Motor neuron (in vitro differentiated cells): ENCODE measurements at regions not wholly inside any gene's neighbourhood (a gene's known extent, or its start where the extent isn't known, plus 50 kb on each side); places are given as distances from the start of the nearest gene placed in this dataset.
"Not testable (repeated sequence)": the region's sequence is repeated elsewhere in the genome, so short reads cannot be mapped to it uniquely, and the experiment has no call there.

Source experiments
- ATAC-seq, 8 experiments: fragments of 200-7000 bp; cut with Tn5 transposase; replicated peaks in 6 of 8; 2 replicates each; pipeline ENCODE4 v1.8.0; 2021; ENCODE audit warnings: mild to moderate bottlenecking in 8 of 8, moderate library complexity in 8 of 8
- H3K27ac ChIP-seq, 2 donors: fragments of 250-450 bp; sonication (Bioruptor Pico); 2 replicates each; pipeline ENCODE4 v1.9.0; 2021; ENCODE audit warnings: antibody characterized with exemption in 2 of 2, mild to moderate bottlenecking in 2 of 2, moderate library complexity in 1 of 2
- H3K4me1 ChIP-seq, 2 donors: fragments of 250-450 bp; sonication (Bioruptor Pico); replicated peaks in 1 of 2; 2 replicates each; pipeline ENCODE4 v1.6.1; 2021; ENCODE audit warnings: antibody characterized with exemption in 2 of 2, mild to moderate bottlenecking in 2 of 2, moderate library complexity in 1 of 2
- H3K4me3 ChIP-seq, 5 donors: fragments of 250-450 bp; sonication (Bioruptor Pico); 2 replicates each; pipeline ENCODE4 v1.9.0; 2021; ENCODE audit warnings: antibody characterized with exemption in 5 of 5, mild to moderate bottlenecking in 5 of 5, moderate library complexity in 4 of 5
- WGBS, 10 experiments: fragments of 450-650 bp; shearing (Covaris generic); methylation state at CpG; one replicate each; pipeline ENCODE4 v1.0.0; 2022; 5-methylcytosine and 5-hydroxymethylcytosine counted together
- in situ Hi-C, 9 experiments: fragments of 400-800 bp; cut with MboI; loops; one replicate each; pipeline ENCODE4 v1.15.0; 2021; ENCODE audit warnings: low sequenced_read_pairs in 9 of 9, low pct_unique_long_range_greater_than_20kb in 2 of 9; ENCODE audit not compliant: unreplicated experiment in 9 of 9

DNA sequence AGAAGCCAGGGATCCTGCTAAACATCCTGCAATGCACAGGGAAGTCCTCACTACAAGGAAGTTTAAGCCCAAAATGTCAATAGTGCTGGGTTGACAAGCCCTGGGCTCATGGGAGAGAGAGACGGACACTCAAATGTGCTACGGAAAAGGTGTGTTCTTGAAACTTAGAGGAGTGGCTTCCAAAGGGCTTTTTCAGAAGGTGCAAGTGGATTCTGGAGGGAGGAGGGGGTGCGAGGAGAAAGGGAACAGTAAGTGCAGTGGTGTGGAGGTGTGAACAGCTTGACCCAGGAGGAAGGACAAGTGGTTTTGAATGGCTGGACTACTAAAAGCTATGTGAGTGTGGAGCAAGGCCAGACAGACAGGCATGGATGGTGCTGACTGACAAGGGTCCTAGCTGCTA is 50.4 kb upstream of the CECR2 start:
- H3K4me3 ChIP-seq, result no peak overlapping the region
- H3K27ac ChIP-seq, result no peak overlapping the region
- in situ Hi-C loops, result loop anchor here in 1 of 9 experiments (25.0 kb wide), 1 partner anchor 93 kb away; no protein-coding TSS in a partner anchor
- peaks cover 19 to 27% of the 10 kb centered on the region in 2 donors for H3K4me1 ChIP-seq
- no peak for ATAC-seq
- 0 to 100% (median 80%) methylated on average over 1 to 3 of the region's 3 CpGs; no CpG with 5 or more reads in 3 of the 10 experiments for WGBS, 10 experiments

DNA sequence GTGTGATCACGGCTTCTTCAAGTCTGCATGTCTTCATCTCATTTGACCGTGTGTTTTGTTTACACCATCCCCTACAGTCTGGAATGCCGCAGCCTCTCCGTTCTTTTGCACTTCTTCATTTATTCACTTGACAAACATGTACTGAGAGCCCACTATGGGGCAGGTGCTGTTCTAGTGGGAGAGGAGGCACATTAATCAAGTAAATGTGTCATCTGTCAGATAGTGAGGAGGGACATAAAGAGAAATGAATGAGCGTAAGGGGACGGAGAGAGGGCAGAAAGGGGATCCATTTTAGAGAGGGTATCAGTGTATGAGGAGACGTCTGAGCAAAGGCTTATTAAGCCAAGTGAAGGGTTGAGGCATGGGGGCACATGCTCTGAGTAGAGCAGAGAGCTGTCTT is 54.0 kb upstream of the CECR2 start:
- 0 to 88% (median 67%) methylated on average over 1 to 7 of the region's 7 CpGs; no CpG with 5 or more reads in 2 of the 10 experiments for WGBS, 10 experiments
- Histone ChIP-seq H3K4me1 (peaks cover 16 to 24% of the 10 kb centered on the region in 2 donors), H3K27ac (no peak overlapping the region), H3K4me3 (no peak overlapping the region)
- peak in 2 of 8 experiments; percentile 22 to 24 for ATAC-seq
- in situ Hi-C loops, result loop anchor here in 1 of 9 experiments (25.0 kb wide), 1 partner anchor 97 kb away; no protein-coding TSS in a partner anchor

DNA sequence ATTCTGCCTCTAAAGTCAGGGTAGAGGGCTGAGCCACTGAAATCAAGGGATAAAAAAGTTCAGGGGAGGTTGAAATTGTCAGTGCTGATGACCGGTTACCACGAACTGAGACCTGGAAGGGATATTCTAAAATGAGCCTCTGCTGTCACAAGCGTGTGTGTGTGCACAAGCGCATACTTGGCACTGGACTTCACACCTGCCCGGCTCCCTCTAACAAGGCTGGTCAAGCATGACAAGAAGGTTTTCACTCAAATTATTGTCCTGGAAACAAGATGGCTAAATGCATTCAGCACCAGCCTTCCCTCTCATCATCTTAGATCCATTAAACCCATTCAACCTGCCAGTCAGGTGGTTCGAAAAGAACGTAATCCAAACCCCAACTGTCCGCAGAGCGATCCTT is 54.8 kb upstream of the CECR2 start:
- Histone ChIP-seq H3K4me3 (no peak overlapping the region), H3K4me1 (peaks cover 9 to 16% of the 10 kb centered on the region in 2 donors), H3K27ac (no peak overlapping the region)
- 32 to 100% (median 75%) methylated on average over 1 to 9 of the region's 9 CpGs for WGBS, 10 experiments
- ATAC-seq, result no peak
- in situ Hi-C loops, result loop anchor here in 1 of 9 experiments (25.0 kb wide), 1 partner anchor 98 kb away; no protein-coding TSS in a partner anchor

DNA sequence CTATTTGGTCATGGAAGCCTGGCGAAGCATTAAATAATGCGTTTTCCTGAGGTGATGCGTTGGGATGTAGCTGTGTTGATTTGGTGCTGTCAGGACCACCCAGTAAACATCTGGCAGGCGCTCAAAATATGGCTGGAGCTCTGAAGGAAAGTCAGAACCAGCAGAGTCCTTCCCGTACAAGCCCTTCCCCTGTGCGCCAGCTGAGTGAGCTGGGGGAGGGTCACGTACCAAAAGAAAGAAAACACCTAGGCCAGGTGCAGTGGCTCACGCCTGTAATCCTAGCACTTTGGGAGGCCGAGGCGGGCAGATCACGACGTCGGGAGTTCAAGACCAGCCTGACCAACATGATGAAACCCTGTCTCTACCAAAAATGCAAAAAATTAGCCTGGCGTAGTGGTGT is 55.6 kb upstream of the CECR2 start:
- Histone ChIP-seq H3K27ac (no peak overlapping the region), H3K4me3 (no peak overlapping the region), H3K4me1 (peaks cover 3 to 7% of the 10 kb centered on the region in 2 donors)
- ATAC-seq, result no peak
- in situ Hi-C loops, result loop anchor here in 1 of 9 experiments (25.0 kb wide), 1 partner anchor 99 kb away; no protein-coding TSS in a partner anchor
- 5 to 100% (median 88%) methylated on average over 1 to 10 of the region's 14 CpGs; no CpG with 5 or more reads in 1 of the 10 experiments for WGBS, 10 experiments

DNA sequence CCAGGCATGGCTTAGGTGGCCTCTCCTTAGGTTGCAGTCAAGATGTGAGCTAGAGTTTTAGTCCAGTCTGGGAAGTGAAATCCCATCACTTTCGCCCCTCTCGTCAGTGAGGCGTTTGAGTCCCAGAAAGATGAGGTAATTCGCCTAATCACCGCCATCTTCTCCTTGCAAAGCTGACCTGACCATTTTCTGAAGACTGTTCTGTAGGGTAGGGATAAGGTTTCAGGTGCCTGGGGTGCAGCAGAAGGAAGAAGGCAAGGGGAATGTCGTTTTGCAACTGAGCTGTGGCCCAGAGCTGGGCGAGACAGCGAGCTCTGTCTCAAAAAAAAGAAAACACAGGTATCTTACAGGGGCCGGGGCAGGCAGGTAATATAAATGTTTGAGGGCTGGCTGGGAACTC is 61.7 kb upstream of the CECR2 start:
- Histone ChIP-seq H3K27ac (no peak overlapping the region), H3K4me1 (no peaks in the 10 kb centered on the region), H3K4me3 (no peak overlapping the region)
- in situ Hi-C loops, result loop anchor here in 1 of 9 experiments (25.0 kb wide), 1 partner anchor 105 kb away; no protein-coding TSS in a partner anchor
- 20 to 84% (median 60%) methylated on average over 1 to 9 of the region's 9 CpGs; no CpG with 5 or more reads in 1 of the 10 experiments for WGBS, 10 experiments
- no peak for ATAC-seq

DNA sequence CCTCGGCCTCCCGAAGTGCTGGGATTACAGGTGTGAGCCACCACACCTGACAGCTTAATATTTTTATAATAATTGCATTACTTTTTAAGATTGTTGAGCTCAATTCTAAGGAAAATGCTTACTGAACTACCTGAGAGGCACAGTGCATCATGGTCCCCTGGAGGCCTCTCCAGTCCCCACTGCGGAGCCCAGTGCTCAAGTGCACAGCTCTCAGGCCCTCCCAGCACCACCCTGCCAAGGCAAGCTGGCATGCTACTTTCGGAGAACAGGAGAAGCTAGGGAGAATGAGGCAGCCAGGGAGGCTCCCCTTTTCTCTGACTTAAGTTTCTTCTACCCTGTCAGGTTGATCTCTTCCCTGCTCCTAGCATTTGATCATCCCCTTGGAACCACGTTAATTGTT is 64.2 kb upstream of the CECR2 start:
- WGBS, 10 experiments, result 20 to 100% (median 75%) methylated on average over 1 to 3 of the region's 5 CpGs; no CpG with 5 or more reads in 1 of the 10 experiments
- no peaks in the 10 kb centered on the region for H3K4me1 ChIP-seq
- H3K4me3 ChIP-seq, result no peak overlapping the region
- no peak for ATAC-seq
- no peak overlapping the region for H3K27ac ChIP-seq
- in situ Hi-C loops, result loop anchor here in 1 of 9 experiments (25.0 kb wide), 1 partner anchor 107 kb away; no protein-coding TSS in a partner anchor

DNA sequence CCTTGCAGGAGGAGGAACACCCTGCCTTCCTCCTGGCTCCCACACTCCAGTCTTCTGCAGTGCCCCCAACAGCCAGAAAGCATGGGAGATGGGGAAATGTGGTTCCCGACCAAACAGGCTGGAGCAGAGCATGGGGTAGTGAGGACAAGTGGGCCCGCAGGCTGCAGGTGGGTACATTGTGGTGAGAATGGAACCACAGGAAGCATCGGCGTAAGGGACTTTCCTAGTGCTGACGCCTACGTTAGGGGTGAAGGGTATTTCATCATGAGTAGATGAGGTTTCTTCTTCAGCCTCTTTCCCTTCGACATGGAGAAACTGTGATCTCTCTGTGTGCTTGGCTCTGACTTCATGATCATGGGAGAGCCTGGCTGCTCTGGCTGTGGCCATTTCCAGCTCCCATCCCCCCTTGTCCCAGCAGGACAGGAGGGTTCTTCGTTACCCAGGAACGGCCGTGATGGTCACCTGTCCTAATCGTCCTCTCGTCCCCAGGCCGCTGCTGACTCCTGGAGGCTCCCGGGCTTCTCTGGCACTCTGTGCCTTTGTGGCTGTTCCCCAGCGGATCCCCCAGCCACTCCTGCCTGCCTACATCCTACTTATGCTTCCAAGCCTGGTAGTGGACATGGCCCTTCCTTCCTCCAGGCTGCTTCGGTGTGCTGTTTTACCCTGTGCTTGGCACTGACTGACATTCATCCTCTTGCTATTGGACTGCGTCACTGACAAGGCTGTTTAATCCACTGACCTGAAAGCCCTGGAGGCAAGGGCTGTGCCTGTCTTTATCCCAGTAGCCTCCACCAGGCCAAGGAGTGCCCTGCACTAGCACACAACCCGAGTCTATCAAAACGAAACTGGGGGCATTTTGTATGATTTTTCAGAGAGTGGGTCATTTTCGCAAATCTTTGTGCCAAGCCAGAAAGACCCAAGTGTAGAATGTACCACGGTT is 65.2 kb upstream of the CECR2 start:
- WGBS, 10 experiments, result 10 to 91% (median 54%) methylated on average over 1 to 19 of the region's 21 CpGs; no CpG with 5 or more reads in 2 of the 10 experiments
- no peak overlapping the region for H3K27ac ChIP-seq
- in situ Hi-C loops, result loop anchor here in 1 of 9 experiments (25.0 kb wide), 1 partner anchor 108 kb away; no protein-coding TSS in a partner anchor
- no peaks in the 10 kb centered on the region for H3K4me1 ChIP-seq
- ATAC-seq, result peak in 1 of 8 experiments; percentile 74
- no peak overlapping the region for H3K4me3 ChIP-seq

DNA sequence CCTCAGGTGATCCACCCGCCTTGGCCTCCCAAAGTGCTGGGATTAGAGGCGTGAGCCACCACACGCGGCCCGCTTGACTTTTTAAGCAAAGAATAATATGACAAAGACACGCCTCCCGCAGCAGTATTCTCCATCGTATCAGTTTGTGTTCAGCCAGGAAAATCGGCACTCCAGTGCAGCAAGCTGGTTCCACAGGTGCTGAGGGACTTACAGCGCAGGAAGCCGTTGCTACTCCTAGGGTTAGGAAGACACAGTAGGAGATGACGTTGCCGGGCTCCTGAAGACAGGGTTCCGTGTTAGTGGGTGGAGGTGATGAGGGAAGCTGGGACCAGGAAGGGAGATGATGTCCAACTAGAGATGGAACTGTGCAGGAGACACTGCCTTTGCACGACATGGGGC is 65.8 kb upstream of the CECR2 start:
- Histone ChIP-seq H3K27ac (no peak overlapping the region), H3K4me3 (no peak overlapping the region), H3K4me1 (no peaks in the 10 kb centered on the region)
- in situ Hi-C loops, result loop anchor here in 1 of 9 experiments (25.0 kb wide), 1 partner anchor 109 kb away; no protein-coding TSS in a partner anchor
- WGBS, 10 experiments, result 40 to 96% (median 60%) methylated on average over 1 to 11 of the region's 15 CpGs; no CpG with 5 or more reads in 3 of the 10 experiments
- no peak for ATAC-seq

DNA sequence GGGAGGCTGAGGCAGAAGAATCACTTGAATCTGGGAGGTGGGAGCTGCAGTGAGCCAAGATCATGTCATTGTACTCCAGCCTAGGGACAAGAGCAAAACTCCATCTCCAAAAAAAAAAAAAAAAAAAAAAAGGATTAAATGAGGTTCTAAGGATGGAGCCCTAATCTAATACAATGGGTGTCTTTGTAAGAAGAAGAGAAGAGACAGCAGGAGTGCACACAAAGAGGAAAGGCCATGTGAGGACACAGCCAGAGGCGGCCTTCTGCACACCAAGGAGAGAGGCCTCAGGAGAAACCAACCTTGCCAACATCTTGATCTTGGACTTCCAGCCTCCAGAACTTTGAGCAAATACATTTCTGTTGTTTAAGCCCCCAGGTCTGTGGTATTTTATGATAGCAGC is 66.6 kb upstream of the CECR2 start:
- H3K27ac ChIP-seq, result no peak overlapping the region
- no peak overlapping the region for H3K4me3 ChIP-seq
- in situ Hi-C loops, result loop anchor here in 1 of 9 experiments (25.0 kb wide), 1 partner anchor 110 kb away; no protein-coding TSS in a partner anchor
- no peaks in the 10 kb centered on the region for H3K4me1 ChIP-seq
- 100% methylated on average over 1 of the region's 1 CpG; no CpG with 5 or more reads in 8 of the 10 experiments for WGBS, 10 experiments
- no peak for ATAC-seq

DNA sequence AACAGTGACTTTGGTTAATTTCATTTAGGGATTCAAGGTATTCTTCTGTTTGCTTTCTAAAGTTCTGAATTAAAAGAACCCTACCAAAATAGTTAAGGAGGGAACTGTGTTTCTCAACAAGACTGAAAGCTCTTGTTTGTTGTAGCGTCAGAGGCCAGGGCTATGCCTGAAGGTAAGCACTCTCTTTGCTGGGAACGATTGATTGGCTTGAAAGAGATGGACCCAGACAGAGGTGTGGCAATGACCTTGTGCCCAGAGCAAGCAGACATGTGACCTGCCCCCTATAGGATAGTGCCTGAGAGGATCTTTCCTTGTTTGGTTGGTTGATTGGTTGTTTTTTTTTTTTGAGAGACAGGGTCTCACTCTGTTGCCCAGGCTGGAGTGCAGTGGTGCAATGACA is 68.3 kb upstream of the CECR2 start:
- WGBS, 10 experiments, result 0 to 83% (median 65%) methylated on average over 1 to 2 of the region's 2 CpGs; no CpG with 5 or more reads in 3 of the 10 experiments
- Histone ChIP-seq H3K4me1 (no peaks in the 10 kb centered on the region), H3K4me3 (no peak overlapping the region), H3K27ac (no peak overlapping the region)
- in situ Hi-C loops, result loop anchor here in 1 of 9 experiments (25.0 kb wide), 1 partner anchor 111 kb away; no protein-coding TSS in a partner anchor
- no peak for ATAC-seq

DNA sequence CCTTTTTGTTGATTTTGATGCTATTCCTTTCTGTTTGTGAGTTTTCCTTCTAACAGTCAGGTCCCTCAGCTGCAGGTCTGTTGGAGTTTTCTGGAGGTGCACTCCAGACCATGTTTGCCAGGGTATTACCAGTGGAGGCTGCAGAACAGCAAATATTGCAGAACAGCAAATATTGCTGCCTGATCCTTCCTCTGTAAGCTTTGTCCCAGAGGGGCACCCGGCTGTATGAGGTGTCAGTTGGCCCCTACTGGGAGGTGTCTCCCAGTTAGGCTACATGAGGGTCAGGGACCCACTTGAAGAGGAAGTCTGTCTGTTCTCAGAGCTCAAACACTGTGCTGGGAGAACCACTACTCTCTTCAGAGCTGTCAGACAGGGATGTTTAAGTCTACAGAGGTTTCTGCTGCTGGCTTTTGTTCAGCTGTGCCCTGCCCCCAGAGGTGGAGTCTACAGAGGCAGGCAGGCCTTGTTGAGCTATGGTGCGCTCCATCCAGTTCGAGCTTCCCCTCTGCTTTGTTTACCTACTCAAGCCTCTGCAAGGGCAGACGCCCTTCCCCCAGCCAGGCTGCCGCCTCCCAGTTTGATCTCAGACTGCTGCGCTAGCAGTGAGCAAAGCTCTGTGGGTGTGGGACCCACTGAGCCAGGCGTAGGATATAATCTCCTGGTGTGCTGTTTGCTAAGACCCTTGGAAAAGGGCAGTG is 70.3 kb upstream of the CECR2 start:
- 0 to 90% (median 72%) methylated on average over 1 to 4 of the region's 7 CpGs; no CpG with 5 or more reads in 6 of the 10 experiments for WGBS, 10 experiments
- H3K4me1 ChIP-seq, H3K4me3 ChIP-seq, H3K27ac ChIP-seq, ATAC-seq, in situ Hi-C loops: not testable (repeated sequence)

DNA sequence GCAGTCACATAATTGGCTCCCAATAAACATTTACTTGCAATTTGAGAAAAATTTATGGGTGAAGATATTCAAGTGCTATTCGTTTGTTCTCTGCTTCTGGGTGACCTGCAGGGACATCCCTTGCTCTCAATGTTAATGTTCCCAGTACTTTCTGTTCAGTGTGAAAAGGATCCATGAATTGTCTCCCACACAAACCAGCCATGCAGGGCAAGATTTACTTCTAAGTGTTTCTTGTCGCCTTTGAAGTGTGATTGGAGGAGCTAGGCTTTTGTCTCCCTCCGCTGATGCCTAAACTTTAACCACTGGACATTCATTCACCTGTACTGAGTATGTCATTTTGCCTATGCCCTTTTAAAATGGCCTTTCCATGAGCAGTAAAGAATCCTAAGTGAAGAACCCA is 66.4 kb upstream of the ADA2 start:
- no peak overlapping the region for H3K27ac ChIP-seq
- in situ Hi-C loops, result no loop called here
- peaks cover 3 to 6% of the 10 kb centered on the region in 2 donors for H3K4me1 ChIP-seq
- 0 to 100% (median 40%) methylated on average over 1 to 3 of the region's 3 CpGs; no CpG with 5 or more reads in 3 of the 10 experiments for WGBS, 10 experiments
- H3K4me3 ChIP-seq, result no peak overlapping the region
- ATAC-seq, result no peak
